ENCODE measurements at regions not wholly inside any gene's neighbourhood (a gene's known extent, or its start where the extent isn't known, plus 50 kb on each side); places are given as distances from the start of the nearest gene placed in this dataset.

DNA sequence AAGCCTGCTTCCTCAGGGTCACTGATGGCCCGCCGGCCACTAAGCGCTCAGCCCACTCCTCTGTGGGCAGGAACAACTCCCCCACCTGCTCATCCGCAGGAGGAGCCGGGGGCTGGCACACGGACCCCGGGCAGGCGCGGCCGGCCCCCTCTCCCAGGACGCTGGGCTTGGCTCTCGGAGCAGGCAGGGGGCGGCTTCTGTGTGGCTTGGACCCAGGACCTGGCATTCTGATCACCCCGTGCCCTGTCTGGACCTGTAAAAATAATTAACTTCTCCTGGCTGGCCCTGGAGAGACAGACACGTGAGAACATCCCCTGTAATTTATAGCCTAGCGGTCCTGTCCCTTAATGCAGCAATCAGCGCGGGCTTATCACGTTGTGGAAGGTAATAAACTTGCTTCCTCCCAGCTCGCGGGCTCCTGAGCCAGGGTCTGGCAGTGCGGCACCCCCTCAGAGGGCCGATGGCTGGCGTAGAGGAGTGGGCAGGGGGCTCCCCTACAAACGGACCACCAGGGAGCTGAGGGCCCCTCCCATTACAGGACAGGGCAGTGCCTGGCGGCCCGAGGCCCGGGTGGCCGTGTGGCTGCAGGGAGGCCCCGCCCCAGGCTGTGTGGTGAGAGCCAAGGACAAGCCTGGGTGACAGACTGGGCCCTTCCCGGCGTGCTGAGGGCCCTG, 84.5 kb upstream of the NKX1-1 start:
- DNase-seq (ENCODE audit: low spot score): peak; percentile 71
- intact Hi-C loops (cut with DNase I): no loop called here

DNA sequence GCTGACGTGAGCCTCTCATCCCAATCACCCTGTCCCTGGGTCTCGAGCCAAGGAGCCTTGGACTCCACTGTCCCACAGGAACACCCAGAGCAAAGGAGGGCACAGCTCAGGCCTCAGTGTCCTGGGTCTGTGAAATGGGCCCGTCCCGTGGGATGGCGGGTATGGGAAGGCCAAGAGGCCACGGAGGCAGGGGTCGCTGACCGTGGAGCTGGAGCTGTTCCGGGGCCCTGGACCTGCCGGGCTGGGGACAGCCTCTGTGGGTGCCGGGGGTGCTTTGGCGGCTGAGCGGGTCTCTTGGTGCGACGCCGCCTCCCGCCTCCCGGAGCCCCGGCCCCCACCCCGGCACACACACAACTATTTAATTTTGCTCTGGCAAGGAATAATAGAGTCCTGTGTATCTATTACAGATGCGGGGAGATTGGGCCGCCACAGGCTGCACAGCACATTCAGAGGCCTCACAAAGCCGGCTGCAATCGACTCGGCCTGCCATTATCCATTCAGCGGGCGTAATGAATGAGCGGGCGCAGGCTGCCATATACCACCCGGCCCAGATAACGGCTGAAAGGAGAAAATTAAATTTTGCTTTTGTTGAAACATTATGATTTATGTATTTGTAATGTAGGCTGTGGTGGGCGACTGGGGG, 83.9 kb upstream of the NKX1-1 start:
- intact Hi-C loops (cut with DNase I): no loop called here
- DNase-seq (ENCODE audit: low spot score): peak; percentile 71

DNA sequence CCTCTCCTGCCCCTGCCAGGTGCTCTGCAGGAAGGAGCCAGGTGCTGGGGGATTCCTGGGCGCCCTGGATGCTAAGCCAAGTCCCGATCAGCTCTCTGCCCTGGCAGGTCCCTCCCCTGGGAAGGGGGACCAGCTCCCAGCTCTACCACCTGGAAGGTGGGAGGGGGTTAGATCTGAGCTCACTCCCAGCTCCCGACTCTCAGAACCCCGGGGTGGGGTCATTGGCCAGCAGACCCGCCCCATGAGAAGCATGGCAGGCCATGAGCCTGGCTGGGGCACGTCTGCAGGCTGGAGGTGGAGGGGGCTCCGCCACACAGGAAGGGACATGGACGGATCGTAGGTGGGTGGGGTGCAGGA, 83.4 kb upstream of the NKX1-1 start:
- peak; percentile 74 for DNase-seq (ENCODE audit: low spot score)
- intact Hi-C loops (cut with DNase I): no loop called here

DNA sequence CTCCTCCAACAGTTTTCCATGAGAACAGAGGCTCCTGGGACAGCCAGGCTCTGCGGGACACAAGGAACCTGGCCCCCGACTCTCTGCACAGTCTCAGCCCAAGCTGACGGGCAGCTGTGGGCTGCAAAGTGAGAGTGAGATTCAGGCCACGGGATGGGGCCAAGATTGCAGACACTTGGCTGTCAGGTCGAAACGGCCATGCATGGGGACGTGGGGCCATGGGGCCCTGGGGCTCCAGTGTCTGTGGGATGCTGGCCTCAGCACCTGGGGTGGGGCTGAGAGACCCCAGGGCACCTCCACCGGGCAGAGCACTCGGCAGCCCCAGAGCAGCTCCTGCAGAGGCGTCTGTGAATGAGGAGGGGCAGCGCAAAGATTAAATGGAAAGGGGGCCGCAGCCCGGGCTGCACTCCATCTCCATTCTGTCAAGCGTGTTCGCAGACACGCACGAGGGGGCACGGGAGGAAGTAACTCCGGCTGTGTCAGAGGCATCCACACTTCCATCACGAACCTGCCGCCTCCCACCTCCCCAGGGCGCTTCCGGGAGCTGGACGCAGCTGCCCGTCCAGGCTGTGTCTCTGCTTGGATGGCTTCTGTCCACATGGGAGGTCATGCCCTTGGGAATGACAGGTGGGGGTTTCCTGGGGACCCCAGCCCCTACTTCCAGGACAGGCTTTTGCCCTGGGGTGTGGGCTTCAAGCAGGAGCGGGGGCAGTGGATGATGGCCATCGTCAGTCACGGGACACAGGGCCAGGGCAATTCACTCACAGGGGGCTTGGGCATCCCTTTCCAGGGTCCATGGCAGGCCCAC, 82.8 kb upstream of the NKX1-1 start:
- peak; percentile 29 for DNase-seq (ENCODE audit: low spot score)

DNA sequence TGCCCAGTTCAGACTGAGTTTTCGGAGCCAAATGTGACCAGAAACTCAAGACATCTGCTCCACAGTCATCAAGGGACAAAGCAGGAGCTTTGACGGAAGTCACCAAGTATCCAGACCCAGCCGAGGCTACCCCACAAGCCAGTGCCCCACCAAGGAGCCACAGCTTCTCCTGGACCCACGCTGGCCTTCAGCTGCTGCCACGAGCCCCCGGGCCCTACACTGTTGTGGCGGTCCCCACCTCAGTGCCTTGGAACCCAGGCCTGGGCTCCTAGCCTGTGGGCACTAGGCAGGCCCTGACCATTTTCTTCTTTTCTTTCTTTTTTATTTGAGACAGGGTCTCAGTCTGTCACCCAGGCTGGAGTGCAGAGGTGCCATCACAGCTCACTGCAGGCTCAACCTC, 82.1 kb upstream of the NKX1-1 start:
- DNase-seq (ENCODE audit: low spot score): peak; percentile 66
- intact Hi-C loops (cut with DNase I): no loop called here

More for the DNA sequence above, 82.8 kb upstream of the NKX1-1 start:
- intact Hi-C loops (cut with DNase I): no loop called here

DNA sequence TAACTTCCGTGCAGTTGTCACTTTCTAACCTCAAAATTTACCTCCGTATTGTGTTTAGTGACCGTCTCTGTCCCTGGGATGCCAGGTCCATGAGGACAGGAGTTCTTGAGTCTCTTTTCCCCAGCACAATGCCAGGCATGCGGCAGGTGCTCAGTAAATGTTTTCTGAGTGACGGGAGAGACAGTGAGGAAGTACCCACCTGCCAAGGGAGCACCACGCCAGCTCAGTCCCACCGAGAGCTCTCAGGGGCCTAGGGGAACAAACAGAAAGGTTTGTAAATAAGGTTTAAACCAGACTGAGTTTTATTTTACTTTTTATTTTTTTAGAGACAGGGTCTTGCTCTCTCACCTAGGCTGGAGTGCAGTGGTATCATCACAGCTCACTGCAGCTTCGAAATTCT, 81.5 kb upstream of the NKX1-1 start:
- intact Hi-C loops (cut with DNase I): no loop called here
- DNase-seq (ENCODE audit: low spot score): peak; percentile 71

DNA sequence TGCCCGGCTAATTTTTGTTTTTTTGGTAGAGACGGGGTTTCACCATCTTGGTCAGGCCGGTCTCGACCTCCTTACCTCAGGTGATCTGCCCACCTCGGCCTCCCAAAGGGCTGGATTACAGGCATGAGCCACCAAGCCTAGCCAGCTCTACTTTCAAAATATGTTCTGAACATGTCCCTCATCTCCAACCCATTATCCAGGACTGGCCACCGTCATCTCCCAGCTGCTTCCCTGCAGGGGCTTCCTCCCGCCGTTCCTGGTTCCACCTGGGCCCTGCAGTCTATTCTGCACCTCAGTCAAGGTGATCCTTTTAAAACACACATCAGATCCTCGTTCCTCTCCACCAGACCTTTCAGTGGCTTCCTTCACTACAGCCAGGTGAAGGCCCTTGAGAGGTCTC, 80.9 kb upstream of the NKX1-1 start:
- intact Hi-C loops (cut with DNase I): no loop called here

DNA sequence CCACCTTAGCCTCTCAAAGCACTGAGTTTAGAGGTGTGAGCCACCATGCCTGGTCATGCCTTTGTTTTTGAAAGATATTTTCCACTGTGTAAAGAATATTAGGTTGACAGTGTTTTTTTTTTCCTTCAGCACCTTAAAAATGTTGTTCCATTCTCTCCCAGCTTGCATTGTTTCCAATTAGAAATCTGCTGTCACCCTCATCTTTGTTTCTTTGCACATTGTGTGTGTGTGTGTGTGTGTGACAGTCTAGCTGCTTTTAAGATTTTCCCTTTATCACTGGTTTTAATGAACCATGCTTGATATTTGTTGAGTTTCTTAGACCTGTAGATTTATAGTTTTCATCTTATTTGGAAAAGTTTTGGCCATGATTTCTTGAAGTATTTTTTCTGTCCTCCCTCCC, 79.0 kb upstream of the NKX1-1 start:
- intact Hi-C loops (cut with DNase I): no loop called here
- DNase-seq (ENCODE audit: low spot score): no peak

More for the DNA sequence above, 80.9 kb upstream of the NKX1-1 start:
- DNase-seq (ENCODE audit: low spot score): no peak

DNA sequence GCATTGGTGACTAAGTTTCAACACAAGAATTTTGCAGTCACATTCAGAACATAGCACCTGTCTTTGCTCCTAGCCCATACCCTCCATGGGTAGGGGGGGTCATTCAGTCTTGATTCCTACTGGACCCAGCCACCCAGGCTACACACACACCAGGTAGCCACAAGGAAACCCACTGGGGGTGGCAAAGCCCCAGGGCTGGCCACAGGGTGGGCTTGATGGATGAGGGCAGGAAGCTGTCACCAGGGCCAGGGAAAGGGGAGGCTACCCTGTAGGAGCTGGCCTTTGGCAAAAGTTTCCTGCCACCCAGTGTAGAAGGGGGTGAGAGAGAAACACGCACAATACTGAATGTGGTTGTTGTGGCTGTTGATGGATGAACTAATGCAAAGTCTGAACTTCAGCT, 74.5 kb upstream of the NKX1-1 start:
- no peak for DNase-seq (ENCODE audit: low spot score)
- intact Hi-C loops (cut with DNase I): no loop called here

DNA sequence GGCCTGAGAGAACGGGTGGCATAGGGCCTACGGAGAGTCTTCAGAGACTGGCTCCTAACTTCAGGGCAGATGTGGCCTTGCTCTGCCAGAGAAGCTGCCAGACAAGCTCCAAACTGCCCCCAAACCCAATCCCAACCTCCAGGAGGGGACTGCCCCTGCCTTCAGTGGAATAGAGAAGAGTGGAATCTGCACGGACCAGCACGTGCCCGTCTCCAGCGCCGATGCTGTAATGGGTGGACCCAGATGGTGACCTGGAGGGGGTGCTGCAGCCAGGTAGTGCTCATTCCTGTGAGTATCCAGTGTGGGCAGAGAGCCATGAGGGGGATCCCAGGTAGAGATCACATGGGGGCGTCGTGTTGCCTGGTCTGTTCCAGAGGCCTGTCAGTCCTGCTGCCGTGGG, 73.2 kb upstream of the NKX1-1 start:
- DNase-seq (ENCODE audit: low spot score): no peak
- intact Hi-C loops (cut with DNase I): no loop called here

DNA sequence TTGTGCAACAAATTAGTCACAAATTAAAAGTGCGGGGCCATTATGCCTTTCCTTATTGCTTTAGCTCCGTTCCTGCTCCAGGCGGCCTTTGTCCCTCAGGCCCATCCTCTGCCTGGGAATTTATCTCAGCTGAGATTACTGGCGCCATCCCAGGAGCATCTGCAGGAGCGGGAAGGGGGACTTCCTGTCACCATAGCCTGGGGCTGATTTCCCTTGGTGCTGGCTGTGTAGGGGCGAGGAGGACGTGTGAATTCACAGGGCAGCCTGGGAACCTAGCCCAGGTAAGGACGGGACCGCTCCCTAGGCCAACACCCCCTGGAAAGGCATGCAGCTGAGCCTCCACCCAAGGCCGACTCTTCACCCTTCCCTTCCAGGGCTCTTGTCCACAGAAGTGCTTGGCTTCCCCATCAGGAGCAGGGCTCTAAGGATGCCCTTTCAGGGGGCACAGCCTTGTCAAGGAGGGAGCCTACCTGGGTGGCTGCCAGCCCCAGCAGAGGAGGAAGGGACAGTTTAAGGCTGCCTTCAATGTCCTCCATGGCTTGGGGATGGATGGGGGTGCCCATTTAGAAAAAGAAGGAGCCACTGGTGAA, 72.6 kb upstream of the NKX1-1 start:
- DNase-seq (ENCODE audit: low spot score): peak; percentile 66
- intact Hi-C loops (cut with DNase I): no loop called here

DNA sequence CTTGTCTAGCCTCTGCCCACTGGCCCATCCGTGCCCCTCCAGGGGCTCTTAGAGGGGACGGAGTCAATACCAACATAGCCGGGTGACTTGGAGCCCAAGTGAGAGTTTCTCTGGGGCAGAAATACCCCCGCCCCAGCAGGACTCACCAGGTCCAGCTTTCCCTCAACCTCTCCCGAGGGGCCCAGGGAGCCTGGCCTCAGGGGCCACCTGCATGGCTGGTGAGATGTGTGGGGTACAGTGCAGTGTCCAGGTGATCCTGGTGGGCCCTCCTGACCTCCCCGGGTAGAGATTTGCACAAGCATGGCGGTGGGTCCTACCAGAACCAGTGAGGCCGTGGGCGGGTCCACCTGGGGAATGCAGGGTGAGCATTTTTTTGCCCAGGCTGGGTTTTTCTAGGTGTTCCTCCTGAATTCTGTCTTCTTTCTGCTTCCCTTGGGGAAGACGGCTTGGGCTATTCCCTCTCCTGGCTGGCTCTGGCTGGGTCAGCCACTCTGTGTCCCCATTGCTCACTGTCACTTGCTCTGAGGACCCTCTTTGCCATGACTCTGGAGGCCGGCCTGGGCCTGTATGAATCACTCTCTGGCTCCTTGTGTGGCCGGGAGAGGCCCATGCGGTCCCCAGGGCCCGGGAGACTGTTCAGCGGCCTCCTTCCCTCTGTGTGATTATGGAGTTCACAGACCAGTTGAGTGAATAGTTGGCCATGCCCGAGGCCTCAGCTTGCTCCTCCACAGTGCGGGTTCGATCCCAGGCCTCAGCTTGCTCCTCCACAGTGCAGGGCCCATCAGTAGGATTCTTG, 71.0 kb upstream of the NKX1-1 start:
- intact Hi-C loops (cut with DNase I): no loop called here
- DNase-seq (ENCODE audit: low spot score): peak; percentile 50

DNA sequence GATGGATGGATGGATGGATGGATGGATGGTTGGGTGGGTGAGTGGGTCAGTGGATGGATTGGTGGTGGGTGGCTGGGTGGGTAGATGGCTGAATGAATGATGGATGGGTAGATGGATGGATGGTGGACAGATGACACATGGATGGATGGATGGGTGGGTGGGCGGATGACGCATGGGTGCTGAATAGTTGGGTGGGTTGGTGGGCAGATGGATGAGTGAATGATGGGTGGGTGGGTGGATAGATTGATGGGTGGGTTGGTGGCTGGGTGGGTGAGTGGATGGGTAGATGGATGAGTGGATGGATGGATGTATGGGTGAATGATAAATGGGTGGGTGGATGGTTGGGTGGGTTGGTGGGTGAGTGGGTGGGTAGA, 69.9 kb upstream of the NKX1-1 start:
- DNase-seq (ENCODE audit: low spot score): no peak

DNA sequence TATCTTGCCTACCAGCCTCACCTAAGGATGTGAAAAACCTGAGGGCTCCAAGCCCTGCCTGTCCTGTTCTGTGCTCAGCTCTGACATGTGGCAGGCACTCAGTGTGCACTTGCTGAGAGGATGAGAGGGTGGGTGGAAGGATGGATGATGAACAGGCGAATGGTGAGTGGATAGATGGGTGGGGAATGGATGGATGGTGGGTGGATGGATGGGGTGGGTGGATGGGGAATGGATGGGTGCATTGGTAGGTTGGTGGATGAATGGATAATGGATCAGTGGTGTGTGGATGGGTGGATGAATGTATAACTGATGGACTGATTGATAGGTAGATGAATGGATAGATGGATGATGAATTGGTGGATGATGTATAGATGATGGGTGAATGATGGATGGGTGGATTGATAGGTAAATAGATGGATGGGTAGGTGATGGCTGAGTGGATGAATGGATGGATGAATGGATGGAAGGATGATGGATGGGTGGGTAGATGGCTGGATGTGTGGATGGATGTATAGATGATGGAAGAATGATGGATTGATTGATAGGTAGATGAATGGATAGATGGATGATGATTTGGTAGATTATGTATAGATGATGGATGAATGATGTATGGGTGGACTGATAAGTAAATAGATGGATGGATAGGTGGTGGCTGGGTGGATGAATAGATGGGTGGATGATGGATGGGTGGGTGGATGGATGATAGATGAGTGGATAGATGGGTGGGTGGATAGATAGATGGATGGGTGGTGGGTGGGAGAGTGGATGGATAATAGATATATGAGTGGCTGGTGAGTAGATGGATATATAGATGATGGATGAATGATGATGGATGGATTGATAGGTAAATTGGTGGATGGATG, 69.3 kb upstream of the NKX1-1 start:
- intact Hi-C loops (cut with DNase I): no loop called here
- no peak for DNase-seq (ENCODE audit: low spot score)

More for the DNA sequence above, 69.9 kb upstream of the NKX1-1 start:
- intact Hi-C loops (cut with DNase I): no loop called here

DNA sequence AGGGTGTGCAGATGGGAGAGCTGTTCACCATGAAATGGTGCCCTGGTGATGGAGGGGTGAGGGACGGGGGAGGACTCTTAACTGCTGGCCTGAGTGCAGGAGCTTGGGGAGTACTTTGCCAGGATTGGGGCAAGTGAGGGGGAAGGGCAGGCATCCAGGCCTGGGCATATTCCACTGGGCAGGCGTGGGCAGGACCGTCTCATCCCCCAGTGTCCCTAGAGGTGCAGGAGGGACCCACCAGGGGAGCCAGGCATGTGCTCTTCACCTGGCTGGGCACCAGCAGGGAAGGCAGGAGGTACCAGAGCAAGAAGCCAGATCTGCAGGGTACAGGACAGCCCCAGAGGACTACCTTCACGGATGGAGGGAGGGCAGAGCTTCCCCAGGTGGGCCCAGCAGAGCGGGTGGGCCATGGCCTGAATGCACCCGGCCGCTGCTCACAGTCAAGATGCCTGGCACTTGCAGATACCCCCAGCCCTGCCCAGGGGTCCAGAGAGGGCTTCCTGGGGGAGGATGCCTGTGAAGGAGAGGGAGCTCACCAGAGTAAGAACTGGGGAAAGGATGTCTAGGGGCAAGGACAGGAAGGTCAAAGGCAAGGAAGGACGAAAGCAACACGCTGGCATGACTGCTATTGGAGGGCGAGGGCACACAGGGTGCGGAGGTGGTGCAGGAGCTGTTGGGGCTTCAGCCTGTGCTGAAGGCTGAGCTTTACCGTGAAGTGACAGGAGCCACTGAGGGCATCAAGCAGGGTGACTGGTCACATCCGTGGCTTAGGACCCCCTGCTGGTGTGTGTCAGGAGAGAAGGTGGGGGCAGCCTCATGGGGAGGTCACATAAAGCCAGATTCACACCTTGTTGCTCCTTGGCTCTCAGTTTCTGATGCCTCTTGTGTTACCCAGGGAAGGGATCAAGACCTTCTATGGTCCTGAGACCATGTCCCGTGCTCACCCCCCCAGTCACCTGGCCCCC, 68.2 kb upstream of the NKX1-1 start:
- intact Hi-C loops (cut with DNase I): no loop called here
- DNase-seq (ENCODE audit: low spot score): no peak

DNA sequence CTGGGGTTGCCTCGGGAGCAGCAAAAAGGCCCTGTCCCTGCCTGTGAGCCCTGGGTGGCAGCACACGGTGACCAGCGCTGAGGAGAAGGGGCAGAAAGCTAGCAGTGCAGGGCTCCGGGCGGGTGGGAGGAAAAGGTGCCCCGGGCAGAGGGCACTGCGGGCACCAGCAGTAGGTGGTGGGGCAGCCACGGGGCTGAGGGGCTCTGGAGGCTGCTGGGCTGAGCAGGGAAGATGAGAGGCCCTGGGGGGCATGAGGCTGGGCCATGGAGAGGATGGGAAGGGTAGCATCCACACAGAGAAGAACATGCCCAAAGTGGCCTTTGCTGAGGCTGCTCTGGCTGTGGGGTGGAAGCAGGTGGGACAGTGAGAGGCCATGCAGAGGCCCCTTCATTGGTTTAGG, 67.5 kb upstream of the NKX1-1 start:
- DNase-seq (ENCODE audit: low spot score): no peak
- intact Hi-C loops (cut with DNase I): no loop called here

DNA sequence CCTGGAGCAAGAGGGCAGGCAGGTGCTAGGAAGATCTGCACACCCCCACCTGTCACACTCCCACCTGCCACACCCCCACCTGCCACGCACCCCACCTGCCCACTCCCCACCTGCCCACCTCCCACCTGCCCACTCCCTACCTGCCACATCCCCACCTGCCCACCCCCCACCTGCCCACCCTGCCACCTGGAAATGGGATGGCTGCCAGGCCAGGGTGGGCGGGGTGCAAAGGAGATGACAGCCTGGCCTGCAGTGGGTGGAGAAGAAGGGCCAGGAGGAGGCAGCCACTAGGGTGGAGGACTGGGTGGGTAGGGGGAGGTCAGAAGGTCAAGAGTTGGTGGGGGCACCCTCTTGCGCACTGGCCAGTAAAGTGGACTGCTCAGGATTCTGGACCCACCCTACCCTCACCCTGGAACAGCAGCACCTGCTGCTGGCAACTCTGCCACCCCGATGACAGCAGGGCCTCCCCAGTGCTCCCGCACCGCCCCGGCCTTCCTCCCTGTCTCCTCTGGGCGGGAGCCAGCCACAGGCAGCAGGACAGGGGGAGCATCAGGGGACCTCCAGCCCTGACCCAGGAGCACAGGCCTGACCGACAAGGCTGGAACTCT, 66.8 kb upstream of the NKX1-1 start:
- DNase-seq (ENCODE audit: low spot score): no peak
- intact Hi-C loops (cut with DNase I): loop anchor here in 1 of 2 donors (1.0 kb wide), 1 partner anchor 34 kb away; no protein-coding TSS in a partner anchor

Measured in posterior vena cava (tissue), 2 donors.